Adrenal gland (tissue), 5 donors: ENCODE measurements at regions not wholly inside any gene's neighbourhood (a gene's known extent, or its start where the extent isn't known, plus 50 kb on each side); places are given as distances from the start of the nearest gene placed in this dataset.

ENCODE experiments used
- CTCF ChIP-seq, 6 experiments: fragments of 450-650 bp in 4 of 6; fragments of 200-600 bp in 2 of 6; sonication (generic) in 1 of 6; IDR thresholded peaks; 1 replicate in 5 of 6; 2 replicates in 1 of 6; pipeline versions ENCODE4 v1.5.1 to v1.8.0; 2016 to 2021; ENCODE audit warnings: antibody characterized with exemption in 6 of 6, mild to moderate bottlenecking in 2 of 6, moderate library complexity in 1 of 6
- POLR2A ChIP-seq, 2 donors: fragments of 450-650 bp; IDR thresholded peaks; one replicate each; pipeline ENCODE4 v1.6.1; 2017; ENCODE audit warnings: antibody characterized with exemption in 2 of 2, mild to moderate bottlenecking in 2 of 2, moderate library complexity in 1 of 2
- donor health status: DM: no; HTN: no; CAD: no.

GRCh38 chr9:1179366-1179765 lies 129.2 kb downstream of the DMRT2 start:
- TF ChIP-seq CTCF (IDR thresholded peaks at IDR 0.05) (no peak), POLR2A (IDR thresholded peaks at IDR 0.05) (no peak)
